ENCODE measurements at regions not wholly inside any gene's neighbourhood (a gene's known extent, or its start where the extent isn't known, plus 50 kb on each side); places are given as distances from the start of the nearest gene placed in this dataset.

GRCh38 chr14:71474301-71475265, 457.6 kb upstream of the RGS6 start:
- POLR2A ChIA-PET, result interaction anchor here (0.6 to 1.6 kb wide), 5 partner anchors 8 to 59 kb away, joined by 3 to 5 read pairs (median 4); no protein-coding TSS in a partner anchor

GRCh38 chr14:71475916-71476315, 456.3 kb upstream of the RGS6 start:
- intact Hi-C loops (cut with micrococcal nuclease), result no loop called here
- Mint-ChIP-seq H3K27me3 (ENCODE audit: insufficient read depth, unreplicated experiment) (no peaks in the 10 kb centered on the region), H3K36me3 (ENCODE audit: insufficient read depth, unreplicated experiment) (no peaks in the 10 kb centered on the region), H3K4me3 (ENCODE audit: unreplicated experiment) (no peak overlapping the region), H3K9me3 (ENCODE audit: unreplicated experiment) (no peaks in the 10 kb centered on the region), H3K27ac (ENCODE audit: low read depth, unreplicated experiment) (no peak overlapping the region), H3K4me1 (ENCODE audit: insufficient read depth, unreplicated experiment) (peaks cover 16% of the 10 kb centered on the region)
- BruUV-seq (replicated peaks), result no TSS peak
- no peak for DNase-seq (ENCODE audit: unreplicated experiment)
- ChIA-PET POLR2A (interaction anchor here (0.6 kb wide), 1 partner anchor 136 kb away, joined by 3 read pairs; no protein-coding TSS in a partner anchor), CTCF (no interaction called here)
- TF ChIP-seq CTCF (IDR thresholded peaks at IDR 0.05; ENCODE audit: unreplicated experiment), result no peak

More at GRCh38 chr14:71474301-71475265, 457.6 kb upstream of the RGS6 start:
- no peak overlapping the region for H3K4me3 Mint-ChIP-seq (ENCODE audit: unreplicated experiment)
- peaks cover 16% of the 10 kb centered on the region for H3K4me1 Mint-ChIP-seq (ENCODE audit: insufficient read depth, unreplicated experiment)
- no TSS peak for BruUV-seq (replicated peaks)
- CTCF ChIA-PET, result interaction anchor here (0.6 kb wide), 2 partner anchors 21 to 400 kb away, joined by 3 to 4 read pairs; no protein-coding TSS in a partner anchor
- no peaks in the 10 kb centered on the region for H3K9me3 Mint-ChIP-seq (ENCODE audit: unreplicated experiment)
- no peaks in the 10 kb centered on the region for H3K36me3 Mint-ChIP-seq (ENCODE audit: insufficient read depth, unreplicated experiment)
- no peak for DNase-seq (ENCODE audit: unreplicated experiment)
- H3K27ac Mint-ChIP-seq (ENCODE audit: low read depth, unreplicated experiment), result no peak overlapping the region
- intact Hi-C loops (cut with micrococcal nuclease), result no loop called here
- no peaks in the 10 kb centered on the region for H3K27me3 Mint-ChIP-seq (ENCODE audit: insufficient read depth, unreplicated experiment)
- no peak for TF ChIP-seq CTCF (IDR thresholded peaks at IDR 0.05; ENCODE audit: unreplicated experiment)

- ChIA-PET POLR2A (interaction anchor here (0.7 to 0.9 kb wide), 2 partner anchors 13 to 360 kb away, joined by 3 to 5 read pairs; no protein-coding TSS in a partner anchor), CTCF (interaction anchor here (0.5 to 1.1 kb wide), 3 partner anchors 41 to 314 kb away, joined by 3 read pairs; no protein-coding TSS in a partner anchor)
- TF ChIP-seq CTCF (IDR thresholded peaks at IDR 0.05; ENCODE audit: unreplicated experiment), result no peak
- Mint-ChIP-seq H3K4me1 (ENCODE audit: insufficient read depth, unreplicated experiment) (peaks cover 2% of the 10 kb centered on the region), H3K4me3 (ENCODE audit: unreplicated experiment) (no peak overlapping the region), H3K27ac (ENCODE audit: low read depth, unreplicated experiment) (no peak overlapping the region), H3K27me3 (ENCODE audit: insufficient read depth, unreplicated experiment) (no peaks in the 10 kb centered on the region), H3K9me3 (ENCODE audit: unreplicated experiment) (no peaks in the 10 kb centered on the region), H3K36me3 (ENCODE audit: insufficient read depth, unreplicated experiment) (no peaks in the 10 kb centered on the region)
- intact Hi-C loops (cut with micrococcal nuclease), result no loop called here
- BruUV-seq (replicated peaks), result no TSS peak
- DNase-seq (ENCODE audit: unreplicated experiment), result no peak
Measured at GRCh38 chr14:71478542-71478941, 453.7 kb upstream of the RGS6 start.

- BruUV-seq (replicated peaks), result no TSS peak
- Mint-ChIP-seq H3K4me3 (ENCODE audit: unreplicated experiment) (no peak overlapping the region), H3K4me1 (ENCODE audit: insufficient read depth, unreplicated experiment) (no peaks in the 10 kb centered on the region), H3K36me3 (ENCODE audit: insufficient read depth, unreplicated experiment) (no peaks in the 10 kb centered on the region), H3K9me3 (ENCODE audit: unreplicated experiment) (no peaks in the 10 kb centered on the region), H3K27ac (ENCODE audit: low read depth, unreplicated experiment) (no peak overlapping the region), H3K27me3 (ENCODE audit: insufficient read depth, unreplicated experiment) (no peaks in the 10 kb centered on the region)
- ChIA-PET CTCF (interaction anchor here (0.6 to 0.7 kb wide), 2 partner anchors 162 to 375 kb away, joined by 3 to 4 read pairs; no protein-coding TSS in a partner anchor), POLR2A (interaction anchor here (0.7 kb wide), 1 partner anchor 58 kb away, joined by 3 read pairs; no protein-coding TSS in a partner anchor)
- intact Hi-C loops (cut with micrococcal nuclease), result no loop called here
- DNase-seq (ENCODE audit: unreplicated experiment), result no peak
- TF ChIP-seq CTCF (IDR thresholded peaks at IDR 0.05; ENCODE audit: unreplicated experiment), result no peak
Measured at GRCh38 chr14:71481021-71481654, 451.1 kb upstream of the RGS6 start.

All from MCF 10A (cell line).